Right lobe of liver (tissue), 6 donors: ENCODE measurements at regions not wholly inside any gene's neighbourhood (a gene's known extent, or its start where the extent isn't known, plus 50 kb on each side); places are given as distances from the start of the nearest gene placed in this dataset.

Experiments used
- ATAC-seq, 4 donors: fragments of 200-7000 bp; cut with Tn5 transposase; one replicate each; pipeline ENCODE4 v1.9.1; 2020; ENCODE audit warnings: mild to moderate bottlenecking in 4 of 4, moderate library complexity in 4 of 4
- DNase-seq, 3 donors: peaks; one replicate each; pipeline ENCODE4 v3.0.0-alpha.2; 2020
- H3K27ac ChIP-seq, 3 donors: fragments of 200-600 bp; one replicate each; pipeline ENCODE4 v1.8.0; 2022
- H3K27me3 ChIP-seq, 2 donors: fragments of 200-600 bp; one replicate each; pipeline ENCODE4 v1.8.0; 2022
- H3K36me3 ChIP-seq, 4 donors: fragments of 200-600 bp; sonication (generic) in 1 of 4; one replicate each; pipeline versions ENCODE4 v1.5.1 to v1.8.0; 2017 to 2022; ENCODE audit warnings: control low read depth in 1 of 4
- H3K4me1 ChIP-seq, 4 donors: fragments of 200-600 bp; sonication (generic) in 1 of 4; one replicate each; pipeline versions ENCODE4 v1.5.1 to v1.8.0; 2017 to 2022; ENCODE audit warnings: control low read depth in 1 of 4
- H3K4me3 ChIP-seq, 3 donors: fragments of 200-600 bp; one replicate each; pipeline ENCODE4 v1.8.0; 2022
- H3K9me3 ChIP-seq, 4 donors: fragments of 200-600 bp; sonication (generic) in 1 of 4; one replicate each; pipeline versions ENCODE4 v1.5.1 to v1.8.0; 2017 to 2022; ENCODE audit warnings: control low read depth in 1 of 4
- POLR2A ChIP-seq: fragments of 450-650 bp; IDR thresholded peaks from one replicate; pipeline ENCODE4 v1.6.1; 2017; ENCODE audit warnings: antibody characterized with exemption, mild to moderate bottlenecking
- WGBS: methylation state at CpG from one replicate; pipeline ENCODE4 v1.1.6; 2018; ENCODE audit warnings: low coverage, low lambda C conversion rate; ENCODE audit not compliant: insufficient coverage; ENCODE audit errors: missing lambda C conversion rate; 5-methylcytosine and 5-hydroxymethylcytosine counted together
- intact Hi-C, 2 donors: fragments of 100-400 bp; cut with DNase I; formaldehyde crosslinking; loops; one replicate each; pipeline versions ENCODE4 v1.11.2 to v1.14.1; 2022
- TF ChIP-seq, protein P1 (sequence below), 4 donors: fragments of 200-600 bp in 3 of 4; fragments of 450-650 bp in 1 of 4; IDR thresholded peaks; one replicate each; pipeline versions ENCODE4 v1.5.1 to v1.8.0; 2016 to 2022; ENCODE audit warnings: antibody characterized with exemption in 4 of 4, mild to moderate bottlenecking in 2 of 4
- donor health status: DM: no; HTN: yes; CAD: no.
- donor health status: DM: no; HTN: no; CAD: no.
- donor health status: DM: no; HTN: no; CAD: no.
- donor health status: DM: no; HTN: yes; CAD: no.
- donor health status: DM: no; HTN: yes; CAD: no.

DNA sequence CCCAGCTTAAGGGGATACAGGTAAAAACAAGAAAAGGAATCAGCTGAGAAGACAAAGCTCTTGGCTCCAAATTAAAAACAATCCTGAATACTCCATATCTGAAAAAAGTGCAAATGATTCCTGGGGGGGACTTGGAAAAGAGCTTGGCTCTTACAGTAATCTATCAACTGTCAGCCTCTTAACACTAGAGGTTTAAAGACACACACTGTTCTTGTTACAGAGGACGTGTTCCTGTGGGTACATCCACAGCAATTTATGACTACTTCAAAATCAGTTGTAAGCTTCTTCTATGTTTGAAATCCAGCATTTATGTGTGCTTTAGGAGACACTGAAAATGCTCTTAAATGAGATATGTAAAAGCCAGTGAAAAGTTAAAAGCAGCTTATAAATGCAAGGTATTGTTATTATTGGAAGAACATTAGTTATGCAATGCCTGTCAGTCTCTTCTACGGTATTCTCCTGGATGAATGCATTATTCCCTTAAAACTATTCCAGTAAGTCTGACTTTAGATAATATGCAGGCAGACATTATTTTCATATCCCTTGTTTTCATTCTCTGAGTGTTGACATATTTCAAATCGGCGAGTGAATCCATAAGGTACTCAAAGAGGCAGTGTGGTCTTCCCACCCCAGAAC lies 408.4 kb upstream of the ADAMTS9 start:
- Histone ChIP-seq H3K27me3 (no peaks in the 10 kb centered on the region), H3K4me3 (no peak overlapping the region), H3K36me3 (no peaks in the 10 kb centered on the region), H3K4me1 (no peaks in the 10 kb centered on the region), H3K27ac (no peak overlapping the region), H3K9me3 (no peaks in the 10 kb centered on the region)
- intact Hi-C loops = no loop called here
- DNase-seq = no peak
- 81% methylated on average over 4 of the region's 4 CpGs for WGBS
- no peak for ATAC-seq
- TF ChIP-seq, protein P1, sequence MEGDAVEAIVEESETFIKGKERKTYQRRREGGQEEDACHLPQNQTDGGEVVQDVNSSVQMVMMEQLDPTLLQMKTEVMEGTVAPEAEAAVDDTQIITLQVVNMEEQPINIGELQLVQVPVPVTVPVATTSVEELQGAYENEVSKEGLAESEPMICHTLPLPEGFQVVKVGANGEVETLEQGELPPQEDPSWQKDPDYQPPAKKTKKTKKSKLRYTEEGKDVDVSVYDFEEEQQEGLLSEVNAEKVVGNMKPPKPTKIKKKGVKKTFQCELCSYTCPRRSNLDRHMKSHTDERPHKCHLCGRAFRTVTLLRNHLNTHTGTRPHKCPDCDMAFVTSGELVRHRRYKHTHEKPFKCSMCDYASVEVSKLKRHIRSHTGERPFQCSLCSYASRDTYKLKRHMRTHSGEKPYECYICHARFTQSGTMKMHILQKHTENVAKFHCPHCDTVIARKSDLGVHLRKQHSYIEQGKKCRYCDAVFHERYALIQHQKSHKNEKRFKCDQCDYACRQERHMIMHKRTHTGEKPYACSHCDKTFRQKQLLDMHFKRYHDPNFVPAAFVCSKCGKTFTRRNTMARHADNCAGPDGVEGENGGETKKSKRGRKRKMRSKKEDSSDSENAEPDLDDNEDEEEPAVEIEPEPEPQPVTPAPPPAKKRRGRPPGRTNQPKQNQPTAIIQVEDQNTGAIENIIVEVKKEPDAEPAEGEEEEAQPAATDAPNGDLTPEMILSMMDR (IDR thresholded peaks at IDR 0.05) = no peak
- TF ChIP-seq POLR2A = no peak

DNA sequence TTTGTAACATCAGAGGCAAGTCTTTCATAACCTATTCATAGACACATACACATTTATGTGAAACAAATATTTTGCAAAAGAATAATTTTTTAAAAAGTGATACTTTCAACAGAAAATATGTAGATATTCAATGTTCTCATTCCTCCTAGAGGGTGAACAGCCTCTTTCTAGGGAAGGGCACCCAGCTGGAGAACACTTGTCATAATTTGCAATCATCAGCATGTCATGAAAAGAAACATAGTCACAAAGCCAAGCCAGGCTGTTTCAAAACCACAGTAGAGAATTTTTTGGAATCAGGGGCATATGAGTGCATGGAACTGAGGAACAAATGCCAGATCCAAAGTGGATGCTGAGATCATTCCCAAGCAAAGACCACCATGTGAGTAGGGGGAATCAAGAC lies 406.9 kb upstream of the ADAMTS9 start:
- no peaks in the 10 kb centered on the region for H3K4me1 ChIP-seq
- no peaks in the 10 kb centered on the region for H3K9me3 ChIP-seq
- H3K4me3 ChIP-seq = no peak overlapping the region
- no peak for DNase-seq
- TF ChIP-seq POLR2A = no peak
- TF ChIP-seq, protein P1 (IDR thresholded peaks at IDR 0.05) = no peak
- no peaks in the 10 kb centered on the region for H3K36me3 ChIP-seq
- intact Hi-C loops = no loop called here
- no peaks in the 10 kb centered on the region for H3K27me3 ChIP-seq
- H3K27ac ChIP-seq = no peak overlapping the region
- no peak for ATAC-seq

DNA sequence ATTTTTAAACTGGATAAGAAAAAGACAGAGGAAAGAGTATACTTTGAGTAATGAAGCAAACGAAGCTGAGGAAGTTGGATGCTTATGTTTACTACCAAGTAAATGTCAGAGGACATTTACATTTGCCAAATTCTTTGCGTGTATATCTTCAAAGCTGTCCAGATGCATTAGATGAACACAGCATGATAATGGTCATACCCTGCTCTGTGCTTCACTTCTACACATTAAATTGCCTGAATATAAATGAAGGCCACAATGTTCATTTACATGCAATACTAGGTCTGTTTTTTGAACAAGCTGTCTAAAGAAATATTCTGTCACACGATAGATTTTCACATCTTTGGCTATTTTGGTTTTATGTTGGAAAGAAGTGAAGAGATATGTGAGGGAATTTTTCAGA lies 405.8 kb upstream of the ADAMTS9 start:
- intact Hi-C loops = no loop called here
- H3K4me1 ChIP-seq = no peaks in the 10 kb centered on the region
- DNase-seq = no peak
- no peak overlapping the region for H3K27ac ChIP-seq
- TF ChIP-seq, protein P1 (IDR thresholded peaks at IDR 0.05) = no peak
- WGBS = 54% methylated on average over 3 of the region's 3 CpGs
- no peaks in the 10 kb centered on the region for H3K9me3 ChIP-seq
- H3K27me3 ChIP-seq = no peaks in the 10 kb centered on the region
- no peak overlapping the region for H3K4me3 ChIP-seq
- no peak for ATAC-seq
- no peaks in the 10 kb centered on the region for H3K36me3 ChIP-seq

DNA sequence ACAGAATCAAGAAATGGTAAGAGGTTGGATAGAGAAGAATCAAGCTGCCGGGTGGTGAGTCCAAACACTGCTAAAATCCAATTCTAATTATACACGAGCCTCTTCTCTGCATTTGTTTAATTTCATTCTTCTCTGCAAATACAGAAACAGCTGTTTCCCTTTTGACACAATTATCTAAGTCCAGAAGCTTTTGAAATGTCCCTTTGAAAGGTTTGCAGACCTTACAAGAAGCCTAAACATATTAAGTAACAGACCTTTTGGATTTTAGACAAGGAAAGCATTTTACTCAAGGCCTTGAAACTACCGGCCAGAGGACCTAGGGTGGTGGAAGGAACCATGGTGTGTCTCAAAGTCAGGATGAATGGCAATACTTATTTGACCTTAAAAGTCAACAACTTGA lies 403.8 kb upstream of the ADAMTS9 start:
- ATAC-seq (no peak), DNase-seq (no peak)
- no peak overlapping the region for H3K4me3 ChIP-seq
- TF ChIP-seq POLR2A = no peak
- TF ChIP-seq, protein P1 (IDR thresholded peaks at IDR 0.05) = no peak
- H3K4me1 ChIP-seq = peaks cover 0 to 2% (median 0%) of the 10 kb centered on the region in 4 donors
- no peak overlapping the region for H3K27ac ChIP-seq
- H3K27me3 ChIP-seq = no peaks in the 10 kb centered on the region
- H3K9me3 ChIP-seq = no peaks in the 10 kb centered on the region
- no peaks in the 10 kb centered on the region for H3K36me3 ChIP-seq
- WGBS = 48% methylated on average over 3 of the region's 3 CpGs
- intact Hi-C loops = no loop called here

DNA sequence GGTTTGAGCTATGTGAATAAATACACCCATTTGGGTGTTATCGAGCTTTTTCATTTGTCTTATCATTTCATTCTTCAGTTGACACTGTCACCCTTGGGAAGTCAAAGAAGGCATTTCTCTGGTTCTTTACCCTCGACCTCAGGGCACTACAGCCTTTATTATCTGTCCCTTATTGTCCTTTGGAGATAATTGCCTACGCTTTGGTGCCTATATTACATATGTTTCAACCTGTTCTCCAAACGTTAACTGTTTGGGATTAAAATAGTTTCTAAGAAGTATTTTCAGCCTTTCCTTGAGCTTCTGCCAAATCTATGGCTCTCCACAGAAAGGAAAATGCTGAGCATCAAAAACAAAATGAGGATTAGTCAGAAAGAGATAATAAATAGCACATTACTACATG lies 395.4 kb upstream of the ADAMTS9 start:
- no peaks in the 10 kb centered on the region for H3K9me3 ChIP-seq
- ATAC-seq = no peak
- DNase-seq = no peak
- H3K4me1 ChIP-seq = peaks cover 0 to 2% (median 0%) of the 10 kb centered on the region in 4 donors
- WGBS = 31% methylated on average over 4 of the region's 4 CpGs
- H3K4me3 ChIP-seq = no peak overlapping the region
- intact Hi-C loops = no loop called here
- TF ChIP-seq, protein P1 (IDR thresholded peaks at IDR 0.05) = no peak
- no peak for TF ChIP-seq POLR2A
- H3K27ac ChIP-seq = no peak overlapping the region
- no peaks in the 10 kb centered on the region for H3K27me3 ChIP-seq
- no peaks in the 10 kb centered on the region for H3K36me3 ChIP-seq
